GM21423 (cell line): ENCODE measurements at regions not wholly inside any gene's neighbourhood (a gene's known extent, or its start where the extent isn't known, plus 50 kb on each side); places are given as distances from the start of the nearest gene placed in this dataset.
A peak's percentile ranks its signal among the peaks of the same experiment; 100 is the strongest.
"Not testable (repeated sequence)": the region's sequence is repeated elsewhere in the genome, so short reads cannot be mapped to it uniquely, and the experiment has no call there.

Source experiments
- ATAC-seq: cut with Tn5 transposase; IDR thresholded peaks from one replicate; pipeline ENCODE4 v1.9.1; 2021; ENCODE audit warnings: mild to moderate bottlenecking, moderate library complexity; ENCODE audit not compliant: unreplicated experiment

DNA sequence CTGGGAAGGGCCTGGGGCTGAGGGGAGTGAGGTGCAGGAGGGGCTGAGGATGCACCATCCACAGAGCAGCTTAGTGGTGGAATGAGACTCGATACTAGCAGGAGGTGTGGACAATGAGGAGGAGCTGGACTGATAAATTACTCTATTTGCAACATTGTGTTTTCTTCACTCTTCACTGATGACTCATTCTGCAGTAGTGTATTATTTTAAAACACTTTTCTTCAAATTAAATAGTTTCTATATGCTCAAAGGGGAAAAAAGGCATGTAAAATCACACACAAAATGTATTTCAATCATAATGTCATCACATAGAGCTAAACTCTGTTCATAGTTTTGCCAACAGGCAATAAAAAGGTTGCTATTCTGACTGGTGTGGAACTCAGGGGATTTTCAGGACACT is 467.0 kb upstream of the CTSO start:
- no peak for ATAC-seq

DNA sequence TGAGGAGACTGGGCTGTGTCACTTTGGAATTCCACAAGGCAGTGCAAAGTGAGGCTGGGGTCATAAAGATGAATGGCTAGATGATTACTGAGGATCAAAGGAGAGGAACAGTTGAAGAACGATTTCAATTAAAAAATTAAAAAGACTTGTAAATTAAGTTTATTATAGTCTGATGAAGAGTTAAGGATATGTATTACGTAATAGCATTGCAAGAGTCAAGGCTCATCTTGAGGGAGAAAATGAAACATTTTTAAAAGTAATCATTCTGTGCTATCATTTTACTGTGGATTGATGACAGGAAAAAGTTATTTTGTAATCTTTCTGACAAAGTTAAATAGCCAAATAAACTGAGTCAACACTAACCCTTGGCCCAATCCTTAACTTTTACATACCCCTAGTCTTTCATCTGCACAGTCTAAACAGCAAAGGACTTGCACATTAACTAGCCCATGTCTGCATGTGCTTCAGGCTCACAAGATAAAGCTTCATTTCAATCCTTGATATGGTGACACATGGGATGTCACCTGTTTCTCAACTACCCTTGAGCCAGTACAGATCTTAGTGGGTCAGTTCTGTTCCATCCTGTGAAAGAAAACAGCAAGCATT is 465.5 kb upstream of the CTSO start:
- ATAC-seq, result no peak

DNA sequence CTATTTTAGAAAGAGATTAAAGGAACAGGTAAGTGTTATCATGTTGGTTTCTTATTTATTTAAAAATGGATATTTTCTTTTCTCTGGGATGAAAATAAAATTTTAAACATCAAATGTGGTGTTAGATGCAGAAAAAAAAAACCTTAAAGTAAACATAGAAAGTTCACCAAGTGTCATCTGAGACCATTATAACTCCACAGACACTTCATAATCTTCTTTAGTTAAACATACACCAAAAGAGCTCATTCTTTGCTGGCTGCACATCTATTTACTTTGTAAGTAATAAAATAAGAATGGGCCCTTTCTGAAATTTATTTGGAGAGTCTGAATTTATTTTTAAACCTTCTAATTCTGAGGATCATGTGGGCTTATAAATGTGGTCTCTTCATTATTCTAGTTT is 460.7 kb upstream of the CTSO start:
- no peak for ATAC-seq

DNA sequence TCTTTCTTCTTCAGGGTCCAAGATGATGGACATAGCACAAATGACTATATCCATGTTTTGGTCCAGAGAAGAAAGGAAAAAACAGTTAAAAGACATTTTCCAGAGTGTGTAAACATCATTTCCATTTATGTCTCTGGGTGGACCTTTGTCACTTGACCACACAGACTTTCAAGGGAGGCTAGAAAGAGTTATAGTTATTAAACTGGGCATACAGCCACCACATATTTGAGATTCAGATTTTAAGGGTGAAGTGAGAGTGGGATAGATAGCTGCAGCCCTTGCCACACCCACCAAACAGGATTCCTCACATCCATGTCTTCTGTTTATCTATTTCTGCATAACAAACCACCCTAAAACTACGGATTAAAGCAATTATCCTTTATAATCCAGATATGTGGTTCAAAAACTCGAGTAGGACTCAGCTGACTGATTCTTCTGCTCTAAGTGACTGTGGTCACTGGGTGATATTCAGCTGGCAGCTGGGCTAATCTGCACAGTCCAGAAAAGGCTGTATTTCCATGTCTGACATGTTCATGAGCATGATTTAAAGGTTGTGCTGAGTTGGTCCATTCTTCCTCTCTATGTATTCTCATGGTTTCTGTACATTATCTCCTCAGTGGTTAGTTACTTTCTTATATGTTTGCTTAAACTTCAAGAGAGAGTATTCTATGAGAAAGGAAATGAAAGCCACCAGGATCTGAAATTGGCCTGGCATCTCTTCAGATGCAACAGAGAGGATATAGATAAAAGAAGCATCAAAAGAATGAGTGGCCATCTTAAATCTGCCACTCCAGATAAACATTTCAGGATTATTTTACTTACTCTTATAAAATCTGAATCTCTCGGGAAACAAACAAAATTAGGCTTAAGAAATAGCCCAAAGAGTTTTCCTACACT is 459.8 kb upstream of the CTSO start:
- no peak for ATAC-seq

- ATAC-seq, result no peak
These were observed 457.9 kb upstream of the CTSO start for GRCh38 chr4:156411531-156411930.

GRCh38 chr4:156408749-156409148 is 455.1 kb upstream of the CTSO start:
- no peak for ATAC-seq

DNA sequence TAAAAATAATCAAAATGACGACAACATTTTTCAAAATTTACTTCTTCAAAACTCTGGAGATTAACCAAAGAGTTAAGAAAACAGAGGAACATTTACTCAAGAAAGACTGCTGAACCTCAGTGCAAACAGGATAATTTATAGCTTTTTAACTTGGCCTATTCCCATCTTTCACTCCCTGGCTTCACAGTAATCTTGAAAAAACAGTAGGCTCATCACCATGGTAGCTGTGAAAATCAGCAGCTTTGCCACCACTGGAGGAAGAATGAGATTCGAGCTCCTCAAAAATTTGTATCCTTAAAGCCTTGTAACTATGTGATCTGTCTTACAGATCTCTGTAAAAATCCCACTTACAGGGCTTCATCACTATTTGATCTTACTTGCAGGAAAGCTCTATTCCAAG is 447.7 kb upstream of the CTSO start:
- ATAC-seq, result no peak

- ATAC-seq, result no peak
These were observed 442.9 kb upstream of the CTSO start for GRCh38 chr4:156396534-156396933.

GRCh38 chr4:156391325-156391653 is 437.6 kb upstream of the CTSO start:
- no peak for ATAC-seq

DNA sequence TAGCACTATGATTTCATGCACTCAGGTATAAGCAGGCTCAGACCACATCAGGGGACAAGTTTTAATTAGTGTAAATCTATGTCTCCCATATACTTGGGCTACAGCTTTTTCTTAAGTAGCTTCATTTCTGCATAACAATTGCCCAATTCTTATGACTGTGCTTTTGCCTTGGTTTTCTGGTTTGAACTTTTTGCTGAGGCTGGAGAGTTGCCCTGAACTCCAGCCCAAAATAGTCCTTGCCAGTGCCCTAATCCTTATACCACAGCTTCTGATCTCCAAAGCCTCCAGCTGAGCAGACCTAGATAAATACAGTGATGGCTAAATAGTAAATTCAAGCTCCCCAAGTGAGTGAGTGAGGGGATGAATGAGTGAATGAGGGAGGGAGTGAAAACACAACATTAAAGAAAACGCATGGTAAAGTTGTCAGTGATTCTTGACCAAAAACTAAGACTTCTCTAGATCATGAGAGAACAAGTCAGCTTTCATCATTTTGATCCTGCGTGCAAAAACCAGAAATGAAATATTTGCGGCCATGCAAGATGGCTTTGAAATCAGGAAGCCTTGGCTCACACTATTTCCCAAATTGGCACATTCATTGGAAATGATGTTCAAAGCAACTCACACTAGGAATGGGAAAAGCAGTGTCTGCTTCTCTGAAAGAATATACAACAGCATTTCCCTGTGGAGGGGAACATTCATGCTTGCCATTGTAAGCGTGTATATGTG is 437.1 kb upstream of the CTSO start:
- ATAC-seq, result no peak

DNA sequence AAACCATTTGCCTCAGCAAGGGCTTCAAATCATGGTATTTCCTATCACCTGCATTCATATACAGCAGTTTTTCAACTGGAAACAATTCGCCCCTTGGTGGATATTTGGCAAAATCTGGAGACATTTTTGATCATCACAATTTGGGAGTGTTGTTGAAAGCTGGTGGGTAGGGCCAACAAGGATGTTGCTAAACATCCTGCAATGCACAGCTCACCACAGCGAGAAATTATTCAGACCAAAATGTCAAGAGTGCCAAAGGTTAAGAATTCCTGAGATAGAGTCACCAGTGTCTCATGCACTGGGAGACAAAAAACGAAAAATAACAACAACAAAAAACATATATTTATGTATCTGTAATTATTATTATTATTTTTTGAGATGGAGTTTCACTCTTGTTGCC is 435.2 kb upstream of the CTSO start:
- ATAC-seq, result no peak

GRCh38 chr4:156378033-156378665 is 424.5 kb upstream of the CTSO start:
- peak; percentile 69 for ATAC-seq

- no peak for ATAC-seq
These were observed 423.5 kb upstream of the CTSO start for GRCh38 chr4:156377036-156377710.

DNA sequence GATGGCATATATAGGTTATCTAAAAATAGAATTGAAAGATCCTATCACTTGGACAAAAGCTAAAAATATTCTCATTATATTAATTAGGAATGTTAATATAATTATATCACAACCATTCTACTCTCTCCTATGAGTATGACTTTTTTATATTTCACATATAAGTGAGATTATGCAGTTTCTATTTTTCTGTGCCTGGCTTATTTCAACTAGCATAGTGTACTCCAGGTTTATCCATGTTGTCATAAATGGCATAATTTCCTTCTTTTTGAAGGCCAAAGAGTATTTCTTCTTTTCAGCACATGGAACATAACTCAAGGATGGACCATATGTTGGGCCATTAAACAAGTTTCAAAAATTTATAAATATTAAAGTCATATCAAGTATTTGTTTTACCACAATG is 421.2 kb upstream of the CTSO start:
- ATAC-seq, result no peak

GRCh38 chr4:156374069-156374468 is 420.4 kb upstream of the CTSO start:
- ATAC-seq, result no peak

- ATAC-seq, result not testable (repeated sequence)
These were observed 413.8 kb upstream of the CTSO start for GRCh38 chr4:156367502-156367901.

- ATAC-seq, result no peak
These were observed 408.9 kb upstream of the CTSO start for GRCh38 chr4:156362581-156362980.

- no peak for ATAC-seq
These were observed 393.9 kb upstream of the CTSO start for GRCh38 chr4:156347412-156348075.

- ATAC-seq, result no peak
These were observed 393.3 kb upstream of the CTSO start for GRCh38 chr4:156346959-156347385.

DNA sequence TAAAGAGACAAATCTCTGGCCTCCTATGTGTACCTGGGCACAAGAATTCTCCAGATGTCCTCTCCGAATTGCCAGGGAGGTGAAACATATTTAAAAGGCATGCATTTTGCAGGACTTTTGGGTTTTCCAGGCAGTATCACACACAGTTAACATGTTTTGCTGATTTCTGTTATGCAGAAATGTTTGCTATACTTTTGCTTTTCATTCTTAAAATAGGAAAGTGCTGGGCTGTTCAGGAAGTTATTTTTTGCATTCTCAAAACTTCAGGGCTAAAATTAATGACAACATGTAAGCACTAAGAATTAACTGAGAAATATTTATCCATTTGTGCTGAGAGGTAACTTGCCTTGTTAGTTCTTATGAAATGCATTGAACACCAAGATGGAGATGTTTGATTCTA is 390.7 kb upstream of the CTSO start:
- ATAC-seq, result no peak
